Lung (tissue), 11 donors: ENCODE measurements at regions not wholly inside any gene's neighbourhood (a gene's known extent, or its start where the extent isn't known, plus 50 kb on each side); places are given as distances from the start of the nearest gene placed in this dataset.
A peak's percentile ranks its signal among the peaks of the same experiment; 100 is the strongest.
"Not testable (repeated sequence)": the region's sequence is repeated elsewhere in the genome, so short reads cannot be mapped to it uniquely, and the experiment has no call there.

Experiments
- ATAC-seq: fragments of 200-7000 bp; cut with Tn5 transposase; one replicate; pipeline ENCODE4 v1.9.1; 2020; ENCODE audit warnings: moderate number of reproducible peaks; ENCODE audit not compliant: insufficient read depth, low FRiP score
- DNase-seq, 3 donors: peaks; one replicate each; pipeline ENCODE4 v3.0.0-alpha.2; 2013 to 2017
- H3K27ac ChIP-seq, 2 donors: one replicate each; pipeline ENCODE4 v1.5.1; 2013; ENCODE audit warnings: mild to moderate bottlenecking in 2 of 2, moderate library complexity in 2 of 2, control low read depth in 1 of 2, inconsistent platforms in 1 of 2, low read depth in 1 of 2, low read length in 1 of 2
- H3K27me3 ChIP-seq, 3 donors: one replicate each; pipeline ENCODE4 v1.5.1; 2013; ENCODE audit warnings: low read length in 2 of 3; ENCODE audit not compliant: control insufficient read depth in 3 of 3, insufficient read depth in 3 of 3
- H3K36me3 ChIP-seq, 4 donors: one replicate each; pipeline ENCODE4 v1.5.1; 2013; ENCODE audit warnings: low read length in 4 of 4, mild to moderate bottlenecking in 1 of 4, moderate library complexity in 1 of 4; ENCODE audit not compliant: control insufficient read depth in 4 of 4, insufficient read depth in 4 of 4
- H3K4me1 ChIP-seq, 5 donors: one replicate each; pipeline ENCODE4 v1.5.1; 2013; ENCODE audit warnings: low read length in 5 of 5, mild to moderate bottlenecking in 2 of 5, moderate library complexity in 1 of 5; ENCODE audit not compliant: control insufficient read depth in 5 of 5, insufficient read depth in 5 of 5
- H3K4me3 ChIP-seq: one replicate; pipeline ENCODE4 v1.5.1; 2013; ENCODE audit warnings: mild to moderate bottlenecking, control low read depth, moderate library complexity
- H3K9ac ChIP-seq, 2 donors: one replicate each; pipeline ENCODE4 v1.5.1; 2013; ENCODE audit warnings: low read length in 2 of 2, control low read depth in 1 of 2; ENCODE audit not compliant: insufficient read depth in 1 of 2
- H3K9me3 ChIP-seq, 4 donors: one replicate each; pipeline ENCODE4 v1.5.1; 2013; ENCODE audit warnings: low read length in 3 of 4, mild to moderate bottlenecking in 1 of 4, moderate library complexity in 1 of 4; ENCODE audit not compliant: control insufficient read depth in 4 of 4, insufficient read depth in 3 of 4
- CTCF ChIP-seq: IDR thresholded peaks from 2 replicates; pipeline ENCODE4 v1.5.1; 2012; ENCODE audit warnings: mild to moderate bottlenecking; ENCODE audit errors: control extremely low read depth, extremely low read depth
- WGBS, 2 donors: extraction: QIAGEN DNeasy Blood & Tissue Kit; methylation state at CpG; one replicate each; pipeline ENCODE4 v1.1.7; 2013; 5-methylcytosine and 5-hydroxymethylcytosine counted together
- donor health status: control.
- donor health status: control.
- donor health status: Bipolar disorder and iron deficiency.
- donor health status: healthy.
- donor health status: DM: yes; HTN: yes; CAD: no.

GRCh38 chr1:70785287-70785686 lies 262.3 kb downstream of the PTGER3 start:
- 70 to 88% methylated on average over 1 of the region's 1 CpG for WGBS, 2 donors
- H3K9ac ChIP-seq: no peak overlapping the region
- H3K27me3 ChIP-seq: no peaks in the 10 kb centered on the region
- DNase-seq (no peak), ATAC-seq (no peak)
- H3K36me3 ChIP-seq: no peaks in the 10 kb centered on the region
- no peak for TF ChIP-seq CTCF
- H3K9me3 ChIP-seq: no peaks in the 10 kb centered on the region
- no peaks in the 10 kb centered on the region for H3K4me1 ChIP-seq
- H3K27ac ChIP-seq: no peak overlapping the region
- H3K4me3 ChIP-seq: no peak overlapping the region

DNA sequence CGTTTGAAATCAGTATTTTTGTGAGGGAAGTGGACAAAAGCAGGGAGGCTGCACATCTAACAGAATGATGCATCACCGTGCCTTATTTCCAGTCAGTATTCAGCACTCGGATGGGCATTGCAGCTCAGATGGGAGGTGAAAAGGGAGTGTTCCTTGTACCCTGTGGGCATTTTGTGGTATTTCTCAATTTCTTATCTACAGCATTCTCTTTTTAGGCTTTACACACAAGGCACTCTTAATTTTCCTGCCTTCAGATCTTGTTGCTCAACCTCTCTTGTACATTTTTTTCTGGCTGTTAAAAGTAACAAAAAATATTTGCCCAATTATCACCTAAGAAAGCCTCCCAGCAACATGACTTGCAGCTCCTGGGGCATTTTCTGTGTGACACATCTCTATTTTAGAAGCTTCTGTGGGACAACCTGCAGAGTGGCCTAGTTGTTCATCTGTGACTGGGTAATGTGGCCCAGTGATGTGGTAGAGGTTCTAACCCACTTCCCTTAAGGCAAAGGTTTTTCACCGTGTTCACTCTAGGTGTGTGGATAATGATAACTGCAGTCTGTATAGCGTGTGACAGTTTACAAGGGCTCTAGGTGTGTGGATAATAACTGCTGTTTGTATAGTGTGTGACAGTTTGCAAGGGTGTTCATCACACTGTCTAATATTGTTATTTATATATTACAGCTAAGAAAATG lies 257.2 kb downstream of the PTGER3 start:
- no peak overlapping the region for H3K9ac ChIP-seq
- no peaks in the 10 kb centered on the region for H3K4me1 ChIP-seq
- H3K4me3 ChIP-seq: no peak overlapping the region
- no peak overlapping the region for H3K27ac ChIP-seq
- H3K27me3 ChIP-seq: no peaks in the 10 kb centered on the region
- no peak for TF ChIP-seq CTCF
- no peaks in the 10 kb centered on the region for H3K36me3 ChIP-seq
- WGBS, 2 donors: 78 to 79% methylated on average over 5 of the region's 5 CpGs
- H3K9me3 ChIP-seq: no peaks in the 10 kb centered on the region
- peak; percentile 34 for ATAC-seq
- no peak for DNase-seq

DNA sequence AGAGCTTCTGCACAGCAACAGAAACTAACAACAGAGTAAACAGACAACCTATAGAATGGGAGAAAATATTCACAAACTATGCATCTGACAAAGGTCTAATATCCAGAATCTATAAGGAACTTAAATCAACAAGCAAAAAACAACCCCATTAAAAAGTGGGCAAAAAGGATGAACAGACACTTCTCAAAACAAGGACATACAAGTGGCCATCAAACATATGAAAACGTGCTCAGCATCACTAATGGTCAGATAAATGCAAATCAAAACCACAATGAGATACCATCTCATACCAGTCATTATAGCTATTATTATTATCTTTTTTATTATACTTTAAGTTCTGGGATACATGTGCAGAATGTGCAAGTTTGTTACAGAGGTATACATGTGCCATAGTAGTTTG lies 252.6 kb downstream of the PTGER3 start:
- WGBS, 2 donors: 66 to 88% methylated on average over 1 of the region's 1 CpG
- not testable (repeated sequence) for ATAC-seq, H3K4me1 ChIP-seq, DNase-seq, H3K27ac ChIP-seq, H3K9ac ChIP-seq, H3K27me3 ChIP-seq, H3K9me3 ChIP-seq, H3K4me3 ChIP-seq, H3K36me3 ChIP-seq

DNA sequence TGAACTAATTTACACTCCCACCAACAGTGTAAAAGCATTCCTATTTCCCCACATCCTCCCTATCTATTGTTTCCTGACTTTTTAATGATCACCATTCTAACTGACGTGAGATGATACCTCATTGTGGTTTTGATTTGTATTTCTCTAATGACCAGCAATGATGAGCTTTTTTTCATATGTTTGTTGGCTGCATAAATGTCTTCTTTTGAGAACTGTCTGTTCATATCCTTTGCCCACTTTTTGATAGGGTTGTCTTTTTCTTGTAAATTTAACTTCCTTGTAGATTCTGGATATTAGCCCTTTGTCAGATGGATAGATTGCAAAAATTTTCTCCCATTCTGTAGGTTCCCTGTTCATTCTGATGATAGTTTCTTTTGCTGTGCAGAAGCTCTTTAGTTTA lies 251.3 kb downstream of the PTGER3 start:
- ATAC-seq, H3K36me3 ChIP-seq, H3K27me3 ChIP-seq, DNase-seq, H3K4me3 ChIP-seq, H3K27ac ChIP-seq, H3K9ac ChIP-seq, H3K4me1 ChIP-seq, H3K9me3 ChIP-seq: not testable (repeated sequence)
- WGBS, 2 donors: 89 to 93% methylated on average over 1 of the region's 1 CpG

DNA sequence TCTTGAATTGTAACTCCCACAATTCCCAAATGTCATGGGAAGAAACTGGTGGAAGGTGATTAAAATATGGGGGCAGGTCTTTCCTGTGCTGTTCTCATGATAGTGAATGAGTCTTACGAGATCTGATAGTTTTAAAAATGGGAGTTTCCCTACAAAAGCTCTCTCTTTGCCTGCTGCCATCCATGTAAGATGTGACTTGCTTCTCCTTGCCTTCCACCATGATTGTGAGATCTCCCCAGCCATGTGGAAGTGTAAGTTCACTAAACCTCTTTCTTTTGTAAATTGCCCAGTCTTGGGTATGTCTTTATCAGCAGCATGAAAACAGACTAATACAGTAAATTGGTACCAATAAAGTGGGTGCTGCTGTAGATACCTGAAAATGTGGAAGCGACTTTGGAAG lies 245.0 kb downstream of the PTGER3 start:
- H3K27ac ChIP-seq, ATAC-seq, H3K4me3 ChIP-seq, H3K36me3 ChIP-seq, H3K4me1 ChIP-seq, H3K27me3 ChIP-seq, DNase-seq, H3K9ac ChIP-seq, H3K9me3 ChIP-seq: not testable (repeated sequence)
- 81 to 85% methylated on average over 2 of the region's 2 CpGs for WGBS, 2 donors
